ENCODE measurements at regions not wholly inside any gene's neighbourhood (a gene's known extent, or its start where the extent isn't known, plus 50 kb on each side); places are given as distances from the start of the nearest gene placed in this dataset.

DNA sequence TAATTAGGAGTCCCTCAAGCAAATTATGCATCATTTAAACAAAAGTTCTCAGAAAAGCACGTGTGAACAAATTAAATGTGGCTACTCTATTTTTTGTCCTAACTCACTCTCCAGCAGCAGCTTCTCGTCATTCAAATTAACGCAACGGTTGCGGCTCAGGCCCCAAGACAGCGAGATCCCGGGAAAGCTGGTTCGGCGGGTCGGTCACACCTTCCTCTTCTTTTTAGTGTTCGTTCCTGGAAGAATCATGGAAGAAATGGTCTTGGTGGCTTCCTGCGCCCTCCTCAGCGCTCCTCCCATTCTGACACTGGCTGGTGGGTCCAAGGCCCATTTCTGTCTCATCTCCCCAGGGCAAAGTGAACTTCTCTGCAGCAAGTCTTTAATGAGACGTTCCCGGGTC lies 382.8 kb upstream of the IRX1 start:
- ChIA-PET CTCF (no interaction called here), RAD21 (ENCODE audit: low non-redundant PET in 1 of 2, low total read pairs in 2 of 2, uncharacterized antibody in 2 of 2, unreplicated experiment in 2 of 2) (no interaction called here), POLR2A (no interaction called here)
- Histone ChIP-seq H3K9me2 (ENCODE audit: insufficient read depth) (no peaks in the 10 kb centered on the region), H3K79me2 (ENCODE audit: insufficient read depth, low read length) (no peaks in the 10 kb centered on the region), H3K4me2 (ENCODE audit: low read length) (no peak overlapping the region), H3K4me1 (ENCODE audit: control insufficient read depth in 1 of 2, insufficient read depth in 2 of 2, low read length in 2 of 2) (no peaks in the 10 kb centered on the region), H3K9me3 (ENCODE audit: control insufficient read depth in 1 of 2, insufficient read depth in 1 of 2, low read depth in 1 of 2, low read length in 2 of 2) (peaks cover 0 to 14% of the 10 kb centered on the region in 2 experiments; a peak in 2 of 4 replicates), H3K36me3 (ENCODE audit: control insufficient read depth in 1 of 2, insufficient read depth in 2 of 2, low read length in 2 of 2) (no peaks in the 10 kb centered on the region), H3K9ac (ENCODE audit: low read length) (no peak overlapping the region), H4K20me1 (ENCODE audit: insufficient read depth) (no peaks in the 10 kb centered on the region), H3K27me3 (ENCODE audit: insufficient read depth, low read length) (no peaks in the 10 kb centered on the region), H2AFZ (ENCODE audit: low read depth, low read length, poor library complexity, severe bottlenecking) (no peak overlapping the region), H3K4me3 (replicated peaks in 1 of 2; ENCODE audit: low read depth in 1 of 2, low read length in 2 of 2) (no peak overlapping the region), H3K27ac (ENCODE audit: low read depth, low read length) (no peak overlapping the region)
- DNase-seq (ENCODE audit: low read depth, low spot score): no peak
- intact Hi-C loops (cut with micrococcal nuclease): no loop called here
- no peak for TF ChIP-seq POLR2AphosphoS5 (IDR thresholded peaks at IDR 0.05; ENCODE audit: low read depth, low read length)
- TF ChIP-seq EGR1 (IDR thresholded peaks at IDR 0.05; ENCODE audit: low read depth): no peak
- TF ChIP-seq ELF1 (IDR thresholded peaks at IDR 0.05; ENCODE audit: borderline replicate concordance, low read depth): no peak
- no peak for TF ChIP-seq ZNF274 (IDR thresholded peaks at IDR 0.05; ENCODE audit: low read depth, low read length)
- TF ChIP-seq EZH2phosphoT487 (IDR thresholded peaks at IDR 0.05; ENCODE audit: borderline replicate concordance): no peak
- TF ChIP-seq ZFX (IDR thresholded peaks at IDR 0.05): no peak
- TF ChIP-seq RAD21 (IDR thresholded peaks at IDR 0.05; ENCODE audit: low read depth): no peak
- no peak for TF ChIP-seq FOSL1 (IDR thresholded peaks at IDR 0.05; ENCODE audit: low read depth)
- TF ChIP-seq, protein P1, sequence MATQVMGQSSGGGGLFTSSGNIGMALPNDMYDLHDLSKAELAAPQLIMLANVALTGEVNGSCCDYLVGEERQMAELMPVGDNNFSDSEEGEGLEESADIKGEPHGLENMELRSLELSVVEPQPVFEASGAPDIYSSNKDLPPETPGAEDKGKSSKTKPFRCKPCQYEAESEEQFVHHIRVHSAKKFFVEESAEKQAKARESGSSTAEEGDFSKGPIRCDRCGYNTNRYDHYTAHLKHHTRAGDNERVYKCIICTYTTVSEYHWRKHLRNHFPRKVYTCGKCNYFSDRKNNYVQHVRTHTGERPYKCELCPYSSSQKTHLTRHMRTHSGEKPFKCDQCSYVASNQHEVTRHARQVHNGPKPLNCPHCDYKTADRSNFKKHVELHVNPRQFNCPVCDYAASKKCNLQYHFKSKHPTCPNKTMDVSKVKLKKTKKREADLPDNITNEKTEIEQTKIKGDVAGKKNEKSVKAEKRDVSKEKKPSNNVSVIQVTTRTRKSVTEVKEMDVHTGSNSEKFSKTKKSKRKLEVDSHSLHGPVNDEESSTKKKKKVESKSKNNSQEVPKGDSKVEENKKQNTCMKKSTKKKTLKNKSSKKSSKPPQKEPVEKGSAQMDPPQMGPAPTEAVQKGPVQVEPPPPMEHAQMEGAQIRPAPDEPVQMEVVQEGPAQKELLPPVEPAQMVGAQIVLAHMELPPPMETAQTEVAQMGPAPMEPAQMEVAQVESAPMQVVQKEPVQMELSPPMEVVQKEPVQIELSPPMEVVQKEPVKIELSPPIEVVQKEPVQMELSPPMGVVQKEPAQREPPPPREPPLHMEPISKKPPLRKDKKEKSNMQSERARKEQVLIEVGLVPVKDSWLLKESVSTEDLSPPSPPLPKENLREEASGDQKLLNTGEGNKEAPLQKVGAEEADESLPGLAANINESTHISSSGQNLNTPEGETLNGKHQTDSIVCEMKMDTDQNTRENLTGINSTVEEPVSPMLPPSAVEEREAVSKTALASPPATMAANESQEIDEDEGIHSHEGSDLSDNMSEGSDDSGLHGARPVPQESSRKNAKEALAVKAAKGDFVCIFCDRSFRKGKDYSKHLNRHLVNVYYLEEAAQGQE (IDR thresholded peaks at IDR 0.05; ENCODE audit: low read depth): no peak
- no peak for TF ChIP-seq EZH2 (IDR thresholded peaks at IDR 0.05)
- no peak for TF ChIP-seq SP1 (IDR thresholded peaks at IDR 0.05; ENCODE audit: low read depth)
- TF ChIP-seq SRF (IDR thresholded peaks at IDR 0.05; ENCODE audit: low read depth): no peak
- TF ChIP-seq CEBPB (IDR thresholded peaks at IDR 0.05; ENCODE audit: low read depth): no peak
- no peak for TF ChIP-seq YY1 (IDR thresholded peaks at IDR 0.05; ENCODE audit: extremely low read depth, insufficient replicate concordance, low read depth, low read length)
- no peak for TF ChIP-seq JUND (IDR thresholded peaks at IDR 0.05)
- TF ChIP-seq CTCF (IDR thresholded peaks at IDR 0.05 in 2 of 3, conservative IDR thresholded peaks at IDR 0.05 in 1 of 3; ENCODE audit: borderline replicate concordance in 1 of 3, insufficient read depth in 1 of 3, low read depth in 2 of 3, low read length in 2 of 3): no peak
- TF ChIP-seq, protein P2, sequence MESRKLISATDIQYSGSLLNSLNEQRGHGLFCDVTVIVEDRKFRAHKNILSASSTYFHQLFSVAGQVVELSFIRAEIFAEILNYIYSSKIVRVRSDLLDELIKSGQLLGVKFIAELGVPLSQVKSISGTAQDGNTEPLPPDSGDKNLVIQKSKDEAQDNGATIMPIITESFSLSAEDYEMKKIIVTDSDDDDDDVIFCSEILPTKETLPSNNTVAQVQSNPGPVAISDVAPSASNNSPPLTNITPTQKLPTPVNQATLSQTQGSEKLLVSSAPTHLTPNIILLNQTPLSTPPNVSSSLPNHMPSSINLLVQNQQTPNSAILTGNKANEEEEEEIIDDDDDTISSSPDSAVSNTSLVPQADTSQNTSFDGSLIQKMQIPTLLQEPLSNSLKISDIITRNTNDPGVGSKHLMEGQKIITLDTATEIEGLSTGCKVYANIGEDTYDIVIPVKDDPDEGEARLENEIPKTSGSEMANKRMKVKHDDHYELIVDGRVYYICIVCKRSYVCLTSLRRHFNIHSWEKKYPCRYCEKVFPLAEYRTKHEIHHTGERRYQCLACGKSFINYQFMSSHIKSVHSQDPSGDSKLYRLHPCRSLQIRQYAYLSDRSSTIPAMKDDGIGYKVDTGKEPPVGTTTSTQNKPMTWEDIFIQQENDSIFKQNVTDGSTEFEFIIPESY (IDR thresholded peaks at IDR 0.05; ENCODE audit: extremely low read depth, insufficient replicate concordance, low read length): no peak
- no peak for TF ChIP-seq TCF7L2 (IDR thresholded peaks at IDR 0.05; ENCODE audit: borderline replicate concordance, extremely low read depth, insufficient read depth, insufficient read length)
- no peak for TF ChIP-seq CBX3 (IDR thresholded peaks at IDR 0.05; ENCODE audit: low read depth)
- TF ChIP-seq, protein P3, sequence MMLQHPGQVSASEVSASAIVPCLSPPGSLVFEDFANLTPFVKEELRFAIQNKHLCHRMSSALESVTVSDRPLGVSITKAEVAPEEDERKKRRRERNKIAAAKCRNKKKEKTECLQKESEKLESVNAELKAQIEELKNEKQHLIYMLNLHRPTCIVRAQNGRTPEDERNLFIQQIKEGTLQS (IDR thresholded peaks at IDR 0.05): no peak
- no peak for ATAC-seq
- BruUV-seq (replicated peaks): no TSS peak
